ENCODE measurements at regions not wholly inside any gene's neighbourhood (a gene's known extent, or its start where the extent isn't known, plus 50 kb on each side); places are given as distances from the start of the nearest gene placed in this dataset.

DNA sequence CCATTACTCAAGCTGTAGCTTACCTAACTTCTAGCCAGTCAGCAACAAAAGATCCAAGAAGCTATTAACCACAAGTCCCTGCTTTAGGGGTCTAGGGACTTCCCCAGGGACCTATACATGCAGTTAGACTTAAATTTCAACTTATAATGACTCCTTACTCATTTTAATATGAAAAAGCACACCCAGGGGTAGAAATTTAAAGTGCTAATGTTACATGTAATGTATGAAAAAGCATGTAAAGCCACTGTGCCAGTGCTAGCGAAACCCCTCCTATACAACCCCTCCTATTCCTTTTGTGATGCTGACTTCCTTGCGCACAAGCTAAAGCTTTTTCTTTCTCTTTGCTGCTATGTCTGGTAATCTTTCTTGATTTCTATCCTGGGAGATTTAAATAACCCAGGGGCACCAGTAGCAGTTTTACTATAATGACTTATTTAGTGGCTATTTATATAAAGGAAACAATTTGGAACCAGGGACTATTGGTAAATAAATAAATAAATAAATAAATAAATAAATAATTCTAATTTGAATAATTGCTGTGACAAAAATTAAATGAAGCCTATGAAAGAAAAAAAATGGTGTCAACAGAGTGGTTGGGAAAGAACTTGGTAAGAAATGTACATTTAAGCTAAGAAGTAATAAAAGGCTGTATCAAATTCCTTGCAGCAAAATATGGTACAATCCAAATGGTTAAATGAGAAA, 110.5 kb upstream of the MAGI2 start:
- no peak overlapping the region for H3K4me2 ChIP-seq (replicated peaks; ENCODE audit: low read depth, low read length, poor library complexity, severe bottlenecking)
- intact Hi-C loops (cut with micrococcal nuclease) = no loop called here
- no peaks in the 10 kb centered on the region for H3K27me3 Mint-ChIP-seq
- no peaks in the 10 kb centered on the region for H3K27me3 ChIP-seq (replicated peaks in 1 of 4; ENCODE audit: control extremely low read depth in 1 of 4, control insufficient read depth in 3 of 4, insufficient read depth in 4 of 4, low read length in 3 of 4)
- no CpG with 5 or more reads among the region's 2 CpGs for WGBS (ENCODE audit: insufficient coverage)
- H2AFZ ChIP-seq (ENCODE audit: insufficient read depth, low read depth, low read length, poor library complexity, severe bottlenecking) = no peak overlapping the region
- H3K4me1 Mint-ChIP-seq = no peaks in the 10 kb centered on the region
- H3K9me3 Mint-ChIP-seq (ENCODE audit: insufficient read depth) = peaks cover 3% of the 10 kb centered on the region
- no peak overlapping the region for H3K27ac Mint-ChIP-seq
- no peaks in the 10 kb centered on the region for H3K9me3 ChIP-seq (ENCODE audit: control extremely low read depth in 1 of 3, control insufficient read depth in 2 of 3, insufficient read depth in 1 of 3, low read length in 2 of 3)
- H3K27ac ChIP-seq (ENCODE audit: low read length in 2 of 2) = no peak overlapping the region
- H3K4me3 ChIP-seq (ENCODE audit: control extremely low read depth in 1 of 5, extremely low read depth in 1 of 5, insufficient read depth in 1 of 5, low read depth in 2 of 5, low read length in 4 of 5) = no peak overlapping the region
- CTCF ChIA-PET = no interaction called here
- H3K4me3 Mint-ChIP-seq = no peak overlapping the region
- POLR2A ChIA-PET = no interaction called here
- ATAC-seq (ENCODE audit: low read depth) = no peak
- no peak overlapping the region for H3K9ac ChIP-seq (ENCODE audit: low read length)
- H3K79me2 ChIP-seq (ENCODE audit: control insufficient read depth, insufficient read depth, low read length) = no peaks in the 10 kb centered on the region
- TF ChIP-seq, protein P1, sequence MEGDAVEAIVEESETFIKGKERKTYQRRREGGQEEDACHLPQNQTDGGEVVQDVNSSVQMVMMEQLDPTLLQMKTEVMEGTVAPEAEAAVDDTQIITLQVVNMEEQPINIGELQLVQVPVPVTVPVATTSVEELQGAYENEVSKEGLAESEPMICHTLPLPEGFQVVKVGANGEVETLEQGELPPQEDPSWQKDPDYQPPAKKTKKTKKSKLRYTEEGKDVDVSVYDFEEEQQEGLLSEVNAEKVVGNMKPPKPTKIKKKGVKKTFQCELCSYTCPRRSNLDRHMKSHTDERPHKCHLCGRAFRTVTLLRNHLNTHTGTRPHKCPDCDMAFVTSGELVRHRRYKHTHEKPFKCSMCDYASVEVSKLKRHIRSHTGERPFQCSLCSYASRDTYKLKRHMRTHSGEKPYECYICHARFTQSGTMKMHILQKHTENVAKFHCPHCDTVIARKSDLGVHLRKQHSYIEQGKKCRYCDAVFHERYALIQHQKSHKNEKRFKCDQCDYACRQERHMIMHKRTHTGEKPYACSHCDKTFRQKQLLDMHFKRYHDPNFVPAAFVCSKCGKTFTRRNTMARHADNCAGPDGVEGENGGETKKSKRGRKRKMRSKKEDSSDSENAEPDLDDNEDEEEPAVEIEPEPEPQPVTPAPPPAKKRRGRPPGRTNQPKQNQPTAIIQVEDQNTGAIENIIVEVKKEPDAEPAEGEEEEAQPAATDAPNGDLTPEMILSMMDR (IDR thresholded peaks at IDR 0.05) = no peak
- TF ChIP-seq EZH2 (IDR thresholded peaks at IDR 0.05; ENCODE audit: borderline replicate concordance, insufficient read depth, low read depth, low read length, poor library complexity, severe bottlenecking) = no peak
- no peaks in the 10 kb centered on the region for H3K4me1 ChIP-seq (ENCODE audit: control insufficient read depth in 2 of 2, insufficient read depth in 2 of 2, low read length in 2 of 2)
- no peak for DNase-seq
- H3K36me3 ChIP-seq (replicated peaks in 1 of 2; ENCODE audit: control extremely low read depth in 1 of 2, control insufficient read depth in 1 of 2, extremely low read depth in 1 of 2, insufficient read depth in 2 of 2, low read length in 1 of 2) = no peaks in the 10 kb centered on the region
- no peaks in the 10 kb centered on the region for H4K20me1 ChIP-seq (ENCODE audit: control insufficient read depth, insufficient read depth, low read length, poor library complexity, severe bottlenecking)

DNA sequence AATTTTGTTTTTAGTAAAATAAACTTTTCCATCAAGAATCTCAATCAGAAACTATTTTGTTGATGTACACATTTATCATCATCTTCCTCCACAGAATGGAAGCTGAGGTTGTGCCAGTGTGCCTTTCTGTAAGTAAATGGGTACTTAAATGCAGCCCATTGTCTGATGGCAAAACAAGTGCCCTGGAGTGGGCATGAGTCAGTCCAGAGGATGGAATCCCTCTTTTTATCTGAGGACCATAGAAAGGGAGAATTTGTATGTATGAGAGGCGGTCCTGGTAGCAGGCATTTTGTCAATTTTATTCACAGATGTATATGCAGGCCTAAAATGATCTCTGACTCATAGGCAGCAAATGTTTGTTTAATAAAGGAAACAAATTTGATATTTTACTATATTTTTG, 102.1 kb upstream of the MAGI2 start:
- Histone ChIP-seq H3K27ac (ENCODE audit: low read length in 2 of 2) (no peak overlapping the region), H3K27me3 (replicated peaks in 1 of 4; ENCODE audit: control extremely low read depth in 1 of 4, control insufficient read depth in 3 of 4, insufficient read depth in 4 of 4, low read length in 3 of 4) (no peaks in the 10 kb centered on the region), H3K36me3 (replicated peaks in 1 of 2; ENCODE audit: control extremely low read depth in 1 of 2, control insufficient read depth in 1 of 2, extremely low read depth in 1 of 2, insufficient read depth in 2 of 2, low read length in 1 of 2) (no peaks in the 10 kb centered on the region), H4K20me1 (ENCODE audit: control insufficient read depth, insufficient read depth, low read length, poor library complexity, severe bottlenecking) (no peaks in the 10 kb centered on the region), H3K79me2 (ENCODE audit: control insufficient read depth, insufficient read depth, low read length) (no peaks in the 10 kb centered on the region), H3K4me3 (ENCODE audit: control extremely low read depth in 1 of 5, extremely low read depth in 1 of 5, insufficient read depth in 1 of 5, low read depth in 2 of 5, low read length in 4 of 5) (no peak overlapping the region), H3K4me1 (ENCODE audit: control insufficient read depth in 2 of 2, insufficient read depth in 2 of 2, low read length in 2 of 2) (no peaks in the 10 kb centered on the region), H3K9me3 (ENCODE audit: control extremely low read depth in 1 of 3, control insufficient read depth in 2 of 3, insufficient read depth in 1 of 3, low read length in 2 of 3) (no peaks in the 10 kb centered on the region), H2AFZ (ENCODE audit: insufficient read depth, low read depth, low read length, poor library complexity, severe bottlenecking) (no peak overlapping the region), H3K4me2 (replicated peaks; ENCODE audit: low read depth, low read length, poor library complexity, severe bottlenecking) (no peak overlapping the region), H3K9ac (ENCODE audit: low read length) (no peak overlapping the region)
- Mint-ChIP-seq H3K4me1 (no peaks in the 10 kb centered on the region), H3K4me3 (no peak overlapping the region), H3K27ac (no peak overlapping the region), H3K27me3 (no peaks in the 10 kb centered on the region), H3K9me3 (ENCODE audit: insufficient read depth) (peaks cover 2% of the 10 kb centered on the region)
- DNase-seq = no peak
- ChIA-PET POLR2A (no interaction called here), CTCF (no interaction called here)
- no CpG with 5 or more reads among the region's 1 CpG for WGBS (ENCODE audit: insufficient coverage)
- TF ChIP-seq, protein P1 (IDR thresholded peaks at IDR 0.05) = no peak
- TF ChIP-seq EZH2 (IDR thresholded peaks at IDR 0.05; ENCODE audit: borderline replicate concordance, insufficient read depth, low read depth, low read length, poor library complexity, severe bottlenecking) = no peak
- intact Hi-C loops (cut with micrococcal nuclease) = no loop called here
- ATAC-seq (ENCODE audit: low read depth) = no peak

Data from B cell (primary cell).